ENCODE measurements at regions not wholly inside any gene's neighbourhood (a gene's known extent, or its start where the extent isn't known, plus 50 kb on each side); places are given as distances from the start of the nearest gene placed in this dataset.

- ChIA-PET POLR2A (no interaction called here), CTCF (no interaction called here)
- DNase-seq: no peak
- H3K27me3 Mint-ChIP-seq (ENCODE audit: low read depth): no peaks in the 10 kb centered on the region
- H3K4me1 Mint-ChIP-seq (ENCODE audit: low read depth): no peaks in the 10 kb centered on the region
- no peaks in the 10 kb centered on the region for H3K36me3 Mint-ChIP-seq (ENCODE audit: low read depth)
- no peaks in the 10 kb centered on the region for H3K9me3 Mint-ChIP-seq (ENCODE audit: insufficient read depth)
- no peak overlapping the region for H3K27ac Mint-ChIP-seq
- H3K4me3 Mint-ChIP-seq: no peak overlapping the region
- no peak for ATAC-seq
Observed at GRCh38 chr16:88284626-88285513, 97.9 kb upstream of the ZNF469 start.

GRCh38 chr16:88285514-88285822, 97.3 kb upstream of the ZNF469 start:
- Mint-ChIP-seq H3K9me3 (ENCODE audit: insufficient read depth) (no peaks in the 10 kb centered on the region), H3K4me3 (no peak overlapping the region), H3K36me3 (ENCODE audit: low read depth) (no peaks in the 10 kb centered on the region), H3K4me1 (ENCODE audit: low read depth) (no peaks in the 10 kb centered on the region), H3K27me3 (ENCODE audit: low read depth) (no peaks in the 10 kb centered on the region), H3K27ac (no peak overlapping the region)
- POLR2A ChIA-PET: no interaction called here
- CTCF ChIA-PET: no interaction called here
- no peak for ATAC-seq
- DNase-seq: no peak

DNA sequence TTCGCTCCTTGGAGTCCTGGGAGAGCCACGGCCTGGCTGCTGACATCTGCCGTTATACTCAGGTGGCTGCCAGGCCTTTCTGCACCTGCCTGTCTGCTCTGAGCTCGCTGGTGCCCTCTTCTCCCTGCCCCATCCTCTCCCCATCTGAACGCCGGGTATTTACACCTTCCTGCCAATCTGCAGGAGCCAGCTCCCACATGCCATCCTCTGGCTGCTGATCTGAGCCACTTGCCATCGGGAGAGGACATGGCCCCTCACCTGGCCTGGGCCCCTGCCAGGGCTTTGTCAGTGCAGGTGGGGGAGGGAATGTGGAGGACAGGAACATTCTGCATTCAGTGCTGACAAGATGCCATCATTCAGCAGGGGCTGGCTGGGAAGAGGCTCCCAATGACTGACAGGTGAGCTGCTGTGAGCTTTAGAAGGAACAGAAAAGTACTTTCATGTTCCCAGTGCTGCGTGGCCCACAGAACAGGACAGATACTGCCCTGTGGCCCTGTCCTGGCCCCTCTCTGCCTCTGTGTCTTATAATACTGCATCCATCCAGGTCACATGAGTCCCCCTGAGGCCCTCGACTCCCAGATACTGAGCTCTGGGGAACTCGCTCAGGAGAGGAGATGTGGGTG, 96.3 kb upstream of the ZNF469 start:
- H3K36me3 Mint-ChIP-seq (ENCODE audit: low read depth): no peaks in the 10 kb centered on the region
- CTCF ChIA-PET: interaction anchor here (0.9 to 2.6 kb wide), 4 partner anchors 131 to 152 kb away, joined by 3 to 17 read pairs (median 4); no protein-coding TSS in a partner anchor
- ATAC-seq: no peak

DNA sequence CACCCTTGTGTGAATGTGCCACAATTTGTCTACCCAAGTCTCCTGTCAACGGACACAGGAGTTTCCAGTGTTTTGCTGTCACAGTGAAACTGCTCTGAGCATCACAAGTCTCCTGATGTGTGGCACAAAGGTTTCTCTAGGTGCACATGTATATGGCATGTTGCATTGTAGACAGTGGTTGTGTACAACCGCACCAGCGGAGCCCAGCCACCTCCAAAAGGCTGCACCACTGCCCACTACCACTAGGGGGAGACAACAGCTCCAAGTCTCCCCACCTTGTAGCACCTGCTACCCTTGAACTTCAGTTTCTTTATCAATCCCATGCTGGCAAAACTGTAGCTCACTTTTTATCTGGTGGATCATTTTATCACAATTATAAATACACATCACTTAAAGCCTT, 95.5 kb upstream of the ZNF469 start:
- Mint-ChIP-seq H3K4me1 (ENCODE audit: low read depth) (no peaks in the 10 kb centered on the region), H3K9me3 (ENCODE audit: insufficient read depth) (no peaks in the 10 kb centered on the region), H3K4me3 (no peak overlapping the region), H3K27me3 (ENCODE audit: low read depth) (no peaks in the 10 kb centered on the region), H3K36me3 (ENCODE audit: low read depth) (no peaks in the 10 kb centered on the region), H3K27ac (no peak overlapping the region)
- ATAC-seq (peak; percentile 61), DNase-seq (peak; percentile 71)
- ChIA-PET CTCF (interaction anchor here (0.9 to 2.6 kb wide), 10 partner anchors 10 to 318 kb away, joined by 3 to 17 read pairs (median 3); no protein-coding TSS in a partner anchor), POLR2A (no interaction called here)

More for the DNA sequence above, 96.3 kb upstream of the ZNF469 start:
- Mint-ChIP-seq H3K27ac (no peak overlapping the region), H3K4me1 (ENCODE audit: low read depth) (no peaks in the 10 kb centered on the region), H3K27me3 (ENCODE audit: low read depth) (no peaks in the 10 kb centered on the region), H3K9me3 (ENCODE audit: insufficient read depth) (no peaks in the 10 kb centered on the region), H3K4me3 (no peak overlapping the region)
- no peak for DNase-seq
- POLR2A ChIA-PET: no interaction called here

DNA sequence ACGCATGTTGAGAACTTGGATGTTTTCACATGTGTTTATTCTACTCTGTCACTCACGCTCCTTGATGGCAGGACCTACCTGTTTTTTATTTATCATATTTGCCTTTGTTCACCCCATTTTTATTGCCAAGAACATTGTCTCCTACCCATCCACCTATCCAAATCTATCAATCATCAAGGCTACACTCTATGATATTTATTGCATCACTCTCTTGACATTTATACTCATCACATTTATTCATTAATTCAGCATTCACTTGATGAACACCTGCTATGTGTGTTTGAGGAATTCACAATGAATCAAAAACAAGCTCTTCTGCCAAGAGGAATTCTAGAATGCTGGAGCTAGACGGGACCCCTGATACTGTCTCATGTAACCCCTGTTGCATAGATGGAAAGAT, 94.5 kb upstream of the ZNF469 start:
- no peaks in the 10 kb centered on the region for H3K4me1 Mint-ChIP-seq (ENCODE audit: low read depth)
- H3K9me3 Mint-ChIP-seq (ENCODE audit: insufficient read depth): no peaks in the 10 kb centered on the region
- POLR2A ChIA-PET: no interaction called here
- H3K36me3 Mint-ChIP-seq (ENCODE audit: low read depth): no peaks in the 10 kb centered on the region
- H3K27ac Mint-ChIP-seq: no peak overlapping the region
- DNase-seq (no peak), ATAC-seq (no peak)
- H3K27me3 Mint-ChIP-seq (ENCODE audit: low read depth): no peaks in the 10 kb centered on the region
- no peak overlapping the region for H3K4me3 Mint-ChIP-seq
- CTCF ChIA-PET: interaction anchor here (1.3 to 2.6 kb wide), 5 partner anchors 9 to 150 kb away, joined by 3 to 17 read pairs (median 4); no protein-coding TSS in a partner anchor

GRCh38 chr16:88289001-88289400, 93.8 kb upstream of the ZNF469 start:
- ChIA-PET CTCF (no interaction called here), POLR2A (no interaction called here)
- ATAC-seq (no peak), DNase-seq (no peak)
- Mint-ChIP-seq H3K9me3 (ENCODE audit: insufficient read depth) (no peaks in the 10 kb centered on the region), H3K27ac (no peak overlapping the region), H3K27me3 (ENCODE audit: low read depth) (no peaks in the 10 kb centered on the region), H3K4me3 (no peak overlapping the region), H3K36me3 (ENCODE audit: low read depth) (no peaks in the 10 kb centered on the region), H3K4me1 (ENCODE audit: low read depth) (no peaks in the 10 kb centered on the region)

GRCh38 chr16:88289561-88289960, 93.2 kb upstream of the ZNF469 start:
- Mint-ChIP-seq H3K27me3 (ENCODE audit: low read depth) (no peaks in the 10 kb centered on the region), H3K4me1 (ENCODE audit: low read depth) (no peaks in the 10 kb centered on the region), H3K27ac (no peak overlapping the region), H3K36me3 (ENCODE audit: low read depth) (no peaks in the 10 kb centered on the region), H3K4me3 (no peak overlapping the region), H3K9me3 (ENCODE audit: insufficient read depth) (no peaks in the 10 kb centered on the region)
- ChIA-PET POLR2A (no interaction called here), CTCF (no interaction called here)
- ATAC-seq (no peak), DNase-seq (no peak)

GRCh38 chr16:88289968-88290401, 92.8 kb upstream of the ZNF469 start:
- DNase-seq: peak; percentile 31
- Mint-ChIP-seq H3K4me1 (ENCODE audit: low read depth) (no peaks in the 10 kb centered on the region), H3K27me3 (ENCODE audit: low read depth) (no peaks in the 10 kb centered on the region), H3K36me3 (ENCODE audit: low read depth) (no peaks in the 10 kb centered on the region), H3K9me3 (ENCODE audit: insufficient read depth) (no peaks in the 10 kb centered on the region), H3K27ac (no peak overlapping the region), H3K4me3 (no peak overlapping the region)
- ChIA-PET CTCF (no interaction called here), POLR2A (no interaction called here)
- ATAC-seq: no peak

- Mint-ChIP-seq H3K4me3 (no peak overlapping the region), H3K27me3 (ENCODE audit: low read depth) (no peaks in the 10 kb centered on the region), H3K9me3 (ENCODE audit: insufficient read depth) (no peaks in the 10 kb centered on the region), H3K27ac (no peak overlapping the region), H3K4me1 (ENCODE audit: low read depth) (peaks cover 3% of the 10 kb centered on the region), H3K36me3 (ENCODE audit: low read depth) (no peaks in the 10 kb centered on the region)
- no peak for DNase-seq
- ChIA-PET CTCF (no interaction called here), POLR2A (no interaction called here)
- no peak for ATAC-seq
Observed at GRCh38 chr16:88290850-88291830, 91.6 kb upstream of the ZNF469 start.

- ChIA-PET POLR2A (no interaction called here), CTCF (no interaction called here)
- Mint-ChIP-seq H3K27me3 (ENCODE audit: low read depth) (no peaks in the 10 kb centered on the region), H3K27ac (no peak overlapping the region), H3K36me3 (ENCODE audit: low read depth) (no peaks in the 10 kb centered on the region), H3K9me3 (ENCODE audit: insufficient read depth) (no peaks in the 10 kb centered on the region), H3K4me3 (no peak overlapping the region), H3K4me1 (ENCODE audit: low read depth) (peaks cover 3% of the 10 kb centered on the region)
- no peak for DNase-seq
- ATAC-seq: no peak
Observed at GRCh38 chr16:88292007-88292970, 90.5 kb upstream of the ZNF469 start.

GRCh38 chr16:88293097-88293496, 89.7 kb upstream of the ZNF469 start:
- DNase-seq (no peak), ATAC-seq (no peak)
- H3K9me3 Mint-ChIP-seq (ENCODE audit: insufficient read depth): no peaks in the 10 kb centered on the region
- POLR2A ChIA-PET: no interaction called here
- H3K4me3 Mint-ChIP-seq: no peak overlapping the region
- H3K36me3 Mint-ChIP-seq (ENCODE audit: low read depth): no peaks in the 10 kb centered on the region
- peaks cover 3% of the 10 kb centered on the region for H3K4me1 Mint-ChIP-seq (ENCODE audit: low read depth)
- H3K27ac Mint-ChIP-seq: no peak overlapping the region
- CTCF ChIA-PET: no interaction called here
- H3K27me3 Mint-ChIP-seq (ENCODE audit: low read depth): no peaks in the 10 kb centered on the region
